ENCODE measurements at regions not wholly inside any gene's neighbourhood (a gene's known extent, or its start where the extent isn't known, plus 50 kb on each side); places are given as distances from the start of the nearest gene placed in this dataset.

DNA sequence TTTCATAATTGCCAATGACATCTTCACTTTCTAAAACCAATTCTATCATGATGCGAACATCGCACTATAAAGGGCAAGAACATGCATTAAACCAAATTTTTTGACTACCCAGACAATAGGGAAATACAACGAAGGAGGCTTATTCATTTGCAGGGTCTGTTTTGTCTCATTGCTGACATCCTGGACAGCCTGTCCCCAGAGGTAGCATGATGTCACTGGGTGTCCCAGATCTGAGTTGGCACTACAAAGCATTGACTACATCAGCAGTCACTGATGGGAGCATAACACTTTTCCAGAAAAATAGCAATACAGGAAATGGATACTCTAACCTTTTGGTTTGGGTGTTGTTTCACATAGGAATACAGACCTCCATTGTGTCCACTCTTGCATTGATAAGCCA, 180.3 kb downstream of the TMEM182 start:
- H3K27me3 ChIP-seq (ENCODE audit: insufficient read depth, low read depth) = no peaks in the 10 kb centered on the region
- no peak for TF ChIP-seq EZH2 (IDR thresholded peaks at IDR 0.05; ENCODE audit: low read depth)
- TF ChIP-seq CTCF (conservative IDR thresholded peaks at IDR 0.05) = no peak
- no peak overlapping the region for H3K4me2 ChIP-seq
- H3K9me2 ChIP-seq (ENCODE audit: insufficient read depth) = no peaks in the 10 kb centered on the region
- no peaks in the 10 kb centered on the region for H3K36me3 ChIP-seq (ENCODE audit: low read depth)
- intact Hi-C loops (cut with micrococcal nuclease; ENCODE audit: unreplicated experiment) = no loop called here
- H3K4me3 ChIP-seq = no peak overlapping the region
- H3F3A ChIP-seq (ENCODE audit: insufficient read depth, low read depth) = no peaks in the 10 kb centered on the region
- POLR2A ChIA-PET (ENCODE audit: unreplicated experiment) = no interaction called here
- BruUV-seq (replicated peaks) = no TSS peak
- DNase-seq = no peak
- no peak overlapping the region for H3K27ac ChIP-seq
- H2AFZ ChIP-seq = no peak overlapping the region
- no peaks in the 10 kb centered on the region for H3K9me3 ChIP-seq (ENCODE audit: insufficient read depth, low read depth)
- CTCF ChIA-PET = no interaction called here
- no peaks in the 10 kb centered on the region for H3K4me1 ChIP-seq (replicated peaks; ENCODE audit: insufficient read depth)
- no peaks in the 10 kb centered on the region for H4K20me1 ChIP-seq (ENCODE audit: insufficient read depth)
- no peaks in the 10 kb centered on the region for H3K79me2 ChIP-seq (ENCODE audit: low read depth)

- Histone ChIP-seq H3K79me2 (ENCODE audit: low read depth) (no peaks in the 10 kb centered on the region), H3K9me2 (ENCODE audit: insufficient read depth) (no peaks in the 10 kb centered on the region), H3K9me3 (ENCODE audit: insufficient read depth, low read depth) (no peaks in the 10 kb centered on the region), H4K20me1 (ENCODE audit: insufficient read depth) (no peaks in the 10 kb centered on the region), H3K27me3 (ENCODE audit: insufficient read depth, low read depth) (no peaks in the 10 kb centered on the region), H3K4me3 (no peak overlapping the region), H3K27ac (no peak overlapping the region), H3K4me2 (no peak overlapping the region), H3K4me1 (replicated peaks; ENCODE audit: insufficient read depth) (no peaks in the 10 kb centered on the region), H3K36me3 (ENCODE audit: low read depth) (no peaks in the 10 kb centered on the region), H3F3A (ENCODE audit: insufficient read depth, low read depth) (no peaks in the 10 kb centered on the region), H2AFZ (no peak overlapping the region)
- DNase-seq = no peak
- POLR2A ChIA-PET (ENCODE audit: unreplicated experiment) = no interaction called here
- no TSS peak for BruUV-seq (replicated peaks)
- CTCF ChIA-PET = no interaction called here
- intact Hi-C loops (cut with micrococcal nuclease; ENCODE audit: unreplicated experiment) = no loop called here
- TF ChIP-seq CTCF (conservative IDR thresholded peaks at IDR 0.05) = no peak
- TF ChIP-seq EZH2 (IDR thresholded peaks at IDR 0.05; ENCODE audit: low read depth) = no peak
Observed at GRCh38 chr2:102943251-102943650, 181.4 kb downstream of the TMEM182 start.

GRCh38 chr2:102950371-102950946, 188.6 kb downstream of the TMEM182 start:
- Histone ChIP-seq H3K36me3 (ENCODE audit: low read depth) (no peaks in the 10 kb centered on the region), H3K9me3 (ENCODE audit: insufficient read depth, low read depth) (no peaks in the 10 kb centered on the region)

More at GRCh38 chr2:102950371-102950946, 188.6 kb downstream of the TMEM182 start:
- no peak overlapping the region for H3K27ac ChIP-seq
- BruUV-seq (replicated peaks) = no TSS peak
- DNase-seq = no peak
- H3K4me1 ChIP-seq (replicated peaks; ENCODE audit: insufficient read depth) = no peaks in the 10 kb centered on the region
- H3K27me3 ChIP-seq (ENCODE audit: insufficient read depth, low read depth) = no peaks in the 10 kb centered on the region
- no peak overlapping the region for H3K4me3 ChIP-seq
- no peak overlapping the region for H2AFZ ChIP-seq
- ChIA-PET CTCF (no interaction called here), POLR2A (ENCODE audit: unreplicated experiment) (no interaction called here)
- intact Hi-C loops (cut with micrococcal nuclease; ENCODE audit: unreplicated experiment) = no loop called here
- TF ChIP-seq EZH2 (IDR thresholded peaks at IDR 0.05; ENCODE audit: low read depth) = no peak
- no peak for TF ChIP-seq CTCF (conservative IDR thresholded peaks at IDR 0.05)
- H4K20me1 ChIP-seq (ENCODE audit: insufficient read depth) = no peaks in the 10 kb centered on the region
- H3K4me2 ChIP-seq = no peak overlapping the region
- no peaks in the 10 kb centered on the region for H3F3A ChIP-seq (ENCODE audit: insufficient read depth, low read depth)
- no peaks in the 10 kb centered on the region for H3K79me2 ChIP-seq (ENCODE audit: low read depth)
- H3K9me2 ChIP-seq (ENCODE audit: insufficient read depth) = no peaks in the 10 kb centered on the region
